ENCODE measurements at regions not wholly inside any gene's neighbourhood (a gene's known extent, or its start where the extent isn't known, plus 50 kb on each side); places are given as distances from the start of the nearest gene placed in this dataset.

GRCh38 chr3:111292117-111292516 is 220.5 kb downstream of the NECTIN3 start:
- no peak for TF ChIP-seq EZH2 (IDR thresholded peaks at IDR 0.05; ENCODE audit: borderline replicate concordance, low read length)
- no peak for TF ChIP-seq CTCF (IDR thresholded peaks at IDR 0.05; ENCODE audit: low read length)
